Tibial nerve (tissue), 4 donors: ENCODE measurements at regions not wholly inside any gene's neighbourhood (a gene's known extent, or its start where the extent isn't known, plus 50 kb on each side); places are given as distances from the start of the nearest gene placed in this dataset.

Experiments used
- EP300 ChIP-seq, 2 donors: sonication (generic); formaldehyde crosslinking; IDR thresholded peaks; one replicate each; pipeline ENCODE4 v1.6.1; 2017; ENCODE audit warnings: antibody characterized with exemption in 2 of 2, mild to moderate bottlenecking in 1 of 2
- TF ChIP-seq, protein P1 (sequence below), 5 experiments: fragments of 200-600 bp in 3 of 5; fragments of 450-650 bp in 2 of 5; sonication (generic) in 3 of 5; IDR thresholded peaks; one replicate each; pipeline ENCODE4 v1.5.1; 2016 to 2019; ENCODE audit warnings: antibody characterized with exemption in 5 of 5, mild to moderate bottlenecking in 3 of 5, moderate library complexity in 2 of 5

DNA sequence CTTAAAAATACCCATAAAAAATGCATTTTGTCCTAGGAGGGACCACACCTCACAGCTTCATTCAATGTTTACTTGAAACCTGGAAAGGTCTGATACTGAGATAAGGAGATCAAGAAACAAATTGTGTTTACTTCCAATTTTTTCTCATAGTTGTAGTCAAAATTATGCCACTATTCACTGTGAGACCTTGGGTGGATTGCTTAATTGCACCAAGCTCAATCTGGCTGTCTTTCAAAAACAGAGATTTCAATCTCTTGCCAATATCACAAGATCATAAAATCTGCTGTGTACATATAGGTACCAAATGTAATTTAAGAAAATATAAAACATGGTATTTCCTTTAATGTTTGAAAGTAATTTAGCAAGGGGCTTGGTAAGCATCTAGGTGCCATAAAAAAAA is 186.4 kb upstream of the THBS1 start:
- TF ChIP-seq, protein P1, sequence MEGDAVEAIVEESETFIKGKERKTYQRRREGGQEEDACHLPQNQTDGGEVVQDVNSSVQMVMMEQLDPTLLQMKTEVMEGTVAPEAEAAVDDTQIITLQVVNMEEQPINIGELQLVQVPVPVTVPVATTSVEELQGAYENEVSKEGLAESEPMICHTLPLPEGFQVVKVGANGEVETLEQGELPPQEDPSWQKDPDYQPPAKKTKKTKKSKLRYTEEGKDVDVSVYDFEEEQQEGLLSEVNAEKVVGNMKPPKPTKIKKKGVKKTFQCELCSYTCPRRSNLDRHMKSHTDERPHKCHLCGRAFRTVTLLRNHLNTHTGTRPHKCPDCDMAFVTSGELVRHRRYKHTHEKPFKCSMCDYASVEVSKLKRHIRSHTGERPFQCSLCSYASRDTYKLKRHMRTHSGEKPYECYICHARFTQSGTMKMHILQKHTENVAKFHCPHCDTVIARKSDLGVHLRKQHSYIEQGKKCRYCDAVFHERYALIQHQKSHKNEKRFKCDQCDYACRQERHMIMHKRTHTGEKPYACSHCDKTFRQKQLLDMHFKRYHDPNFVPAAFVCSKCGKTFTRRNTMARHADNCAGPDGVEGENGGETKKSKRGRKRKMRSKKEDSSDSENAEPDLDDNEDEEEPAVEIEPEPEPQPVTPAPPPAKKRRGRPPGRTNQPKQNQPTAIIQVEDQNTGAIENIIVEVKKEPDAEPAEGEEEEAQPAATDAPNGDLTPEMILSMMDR (IDR thresholded peaks at IDR 0.05) = no peak
- no peak for TF ChIP-seq EP300 (IDR thresholded peaks at IDR 0.05)
